ENCODE measurements at regions not wholly inside any gene's neighbourhood (a gene's known extent, or its start where the extent isn't known, plus 50 kb on each side); places are given as distances from the start of the nearest gene placed in this dataset.

DNA sequence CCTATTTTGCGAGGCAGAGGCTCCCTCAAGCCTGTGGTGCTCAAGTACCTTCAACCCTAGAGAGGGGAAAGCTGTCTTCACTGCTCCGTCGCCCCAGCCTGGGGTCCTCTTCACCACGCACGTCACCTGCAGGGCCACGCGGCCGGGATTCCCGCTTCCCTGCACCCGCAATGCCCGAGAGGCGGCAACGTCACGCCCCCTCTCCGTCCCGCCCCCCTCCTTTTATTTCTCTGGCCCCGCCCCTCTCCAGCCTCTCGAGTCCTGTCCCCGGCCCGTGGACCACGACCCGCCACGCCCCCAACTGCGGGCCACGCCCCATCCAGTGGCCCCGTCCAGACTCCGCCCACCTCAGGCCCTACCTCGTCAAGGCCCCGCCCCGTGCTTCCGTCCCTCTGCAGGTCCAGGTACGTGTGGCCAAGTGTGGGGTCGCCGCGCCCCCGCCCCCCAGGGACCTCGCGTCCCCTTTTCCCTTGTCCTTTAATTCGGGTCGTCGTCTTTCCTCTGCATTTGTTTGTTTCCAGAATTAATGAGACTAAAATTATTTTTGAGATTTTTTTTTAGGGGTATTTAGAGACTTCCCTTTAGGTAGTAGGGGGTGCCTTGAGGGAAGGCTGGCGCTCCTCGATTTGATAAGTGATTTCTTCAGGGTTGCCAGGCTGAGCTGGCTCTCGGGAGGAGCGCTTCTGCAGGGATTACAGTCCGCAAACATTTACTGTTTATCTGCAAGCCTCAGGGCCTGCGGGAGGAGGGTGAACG is 69.8 kb upstream of the BAIAP2L1 start:
- TF ChIP-seq CTCF (IDR thresholded peaks at IDR 0.05) = no peak
- no peak for TF ChIP-seq POLR2AphosphoS5 (IDR thresholded peaks at IDR 0.05)
- TF ChIP-seq POLR2A (IDR thresholded peaks at IDR 0.05) = no peak
